Activated T-helper 2 cell treated with anti-CD3 and anti-CD28 coated beads, Interferon-gamma antibody, Interleukin-2, Interleukin-4, amounts not matched to agents 10 μg/mL and 5 μg/mL and 100 μg/mL, durations not matched to agents 14 hours and 24 hours and 36 hours (primary cell): ENCODE measurements at regions not wholly inside any gene's neighbourhood (a gene's known extent, or its start where the extent isn't known, plus 50 kb on each side); places are given as distances from the start of the nearest gene placed in this dataset.
"Not testable (repeated sequence)": the region's sequence is repeated elsewhere in the genome, so short reads cannot be mapped to it uniquely, and the experiment has no call there.

Experiments
- DNase-seq: peaks from one replicate; pipeline ENCODE4 v3.0.0; 2021; ENCODE audit warnings: low spot score
- H3K27ac Mint-ChIP-seq: one replicate; pipeline ENCODE4 v1.8.0; 2021; ENCODE audit warnings: mixed read lengths
- H3K27me3 Mint-ChIP-seq: one replicate; pipeline ENCODE4 v1.8.0; 2021; ENCODE audit warnings: low read depth, mixed read lengths
- H3K36me3 Mint-ChIP-seq: one replicate; pipeline ENCODE4 v1.8.0; 2021; ENCODE audit warnings: low read depth, mixed read lengths
- H3K4me1 Mint-ChIP-seq: one replicate; pipeline ENCODE4 v1.8.0; 2021; ENCODE audit warnings: low read depth, mixed read lengths
- H3K4me3 Mint-ChIP-seq: one replicate; pipeline ENCODE4 v1.8.0; 2021; ENCODE audit warnings: low read depth, mild to moderate bottlenecking, moderate library complexity, mixed read lengths
- H3K9me3 Mint-ChIP-seq: one replicate; pipeline ENCODE4 v1.8.0; 2021; ENCODE audit warnings: mixed read lengths
- intact Hi-C: fragments of 100-400 bp; cut with micrococcal nuclease; formaldehyde crosslinking; loops from one replicate; pipeline ENCODE4 v1.15.1; 2023

GRCh38 chr5:1727571-1727970 lies 72.1 kb downstream of the MRPL36 start:
- Mint-ChIP-seq H3K27ac (no peak overlapping the region), H3K4me1 (no peaks in the 10 kb centered on the region), H3K9me3 (no peaks in the 10 kb centered on the region), H3K27me3 (no peaks in the 10 kb centered on the region), H3K36me3 (no peaks in the 10 kb centered on the region), H3K4me3 (no peak overlapping the region)
- peak; percentile 4 for DNase-seq
- intact Hi-C loops, result no loop called here

DNA sequence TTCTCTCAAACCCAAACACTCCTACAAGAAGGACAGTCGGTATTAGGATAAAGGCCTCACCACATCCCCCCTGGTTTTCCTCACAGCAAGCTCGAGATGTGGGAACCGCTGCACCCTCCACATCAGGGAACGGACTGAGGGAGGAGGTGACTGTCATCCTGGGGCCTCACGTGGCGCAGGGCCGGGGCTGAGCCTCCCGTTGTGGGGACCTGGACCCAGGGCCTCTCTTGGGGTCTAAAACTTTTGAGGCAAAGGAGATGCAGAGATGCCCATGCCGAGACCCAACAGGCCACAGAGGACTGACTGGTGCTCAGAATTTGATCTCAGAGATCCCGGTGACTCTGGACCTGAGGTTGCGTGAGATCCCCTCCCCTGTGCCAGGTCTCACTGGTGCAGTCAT lies 72.7 kb downstream of the MRPL36 start:
- Mint-ChIP-seq H3K36me3 (no peaks in the 10 kb centered on the region), H3K9me3 (no peaks in the 10 kb centered on the region), H3K27me3 (no peaks in the 10 kb centered on the region), H3K4me3 (no peak overlapping the region), H3K27ac (no peak overlapping the region), H3K4me1 (no peaks in the 10 kb centered on the region)
- intact Hi-C loops, result no loop called here
- no peak for DNase-seq

- intact Hi-C loops, result no loop called here
- no peaks in the 10 kb centered on the region for H3K36me3 Mint-ChIP-seq
- no peaks in the 10 kb centered on the region for H3K27me3 Mint-ChIP-seq
- no peaks in the 10 kb centered on the region for H3K9me3 Mint-ChIP-seq
- no peak overlapping the region for H3K27ac Mint-ChIP-seq
- H3K4me1 Mint-ChIP-seq, result no peaks in the 10 kb centered on the region
- peak; percentile 6 for DNase-seq
- H3K4me3 Mint-ChIP-seq, result no peak overlapping the region
Observed at GRCh38 chr5:1726469-1726865, 73.2 kb downstream of the MRPL36 start.

GRCh38 chr5:1725641-1726468 lies 73.8 kb downstream of the MRPL36 start:
- intact Hi-C loops, result no loop called here
- H3K27me3 Mint-ChIP-seq, result no peaks in the 10 kb centered on the region
- no peak overlapping the region for H3K27ac Mint-ChIP-seq
- peak; percentile 7 for DNase-seq
- no peaks in the 10 kb centered on the region for H3K36me3 Mint-ChIP-seq
- H3K4me3 Mint-ChIP-seq, result no peak overlapping the region
- H3K9me3 Mint-ChIP-seq, result no peaks in the 10 kb centered on the region
- H3K4me1 Mint-ChIP-seq, result no peaks in the 10 kb centered on the region

DNA sequence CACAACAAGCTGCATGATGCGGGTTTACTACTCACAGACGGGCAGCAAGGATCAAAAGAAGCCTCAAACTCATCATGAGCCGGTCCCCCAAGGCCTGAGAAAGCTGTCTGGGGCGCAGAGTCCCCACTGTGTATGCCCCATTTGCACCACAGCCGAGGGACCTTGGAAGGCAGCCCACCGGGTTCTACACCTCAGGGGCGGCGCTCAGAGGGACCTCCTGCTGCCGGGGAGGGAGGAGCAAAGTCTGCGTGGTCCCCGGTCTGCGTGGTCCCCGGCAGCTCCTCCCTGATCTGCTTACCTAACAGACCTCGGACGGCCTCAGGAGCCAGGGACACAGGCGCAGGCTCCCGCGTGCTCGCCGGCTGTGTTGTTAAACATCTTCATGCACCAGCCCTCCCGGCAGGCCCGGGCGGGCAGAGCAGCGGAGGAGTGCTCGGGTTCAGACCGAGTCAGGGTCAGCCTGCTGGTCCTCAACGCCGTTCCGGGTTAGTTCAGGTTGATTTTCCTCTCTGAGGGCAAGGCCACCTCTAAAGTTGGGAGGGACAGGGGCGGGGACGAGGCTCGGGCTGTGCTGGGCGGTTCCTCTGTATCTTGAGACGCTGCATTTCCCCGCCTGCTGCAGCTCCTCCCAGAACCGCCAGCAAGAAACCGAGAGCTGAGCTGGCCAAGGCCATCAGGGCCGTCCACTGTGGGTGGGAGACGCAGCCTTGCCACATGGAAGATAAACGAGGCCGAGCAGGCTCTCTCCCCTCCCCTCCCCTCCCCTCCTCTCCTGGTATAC lies 74.6 kb downstream of the MRPL36 start:
- no peak for DNase-seq
- Mint-ChIP-seq H3K27ac (no peak overlapping the region), H3K4me3 (peak overlapping the region; percentile 26)

DNA sequence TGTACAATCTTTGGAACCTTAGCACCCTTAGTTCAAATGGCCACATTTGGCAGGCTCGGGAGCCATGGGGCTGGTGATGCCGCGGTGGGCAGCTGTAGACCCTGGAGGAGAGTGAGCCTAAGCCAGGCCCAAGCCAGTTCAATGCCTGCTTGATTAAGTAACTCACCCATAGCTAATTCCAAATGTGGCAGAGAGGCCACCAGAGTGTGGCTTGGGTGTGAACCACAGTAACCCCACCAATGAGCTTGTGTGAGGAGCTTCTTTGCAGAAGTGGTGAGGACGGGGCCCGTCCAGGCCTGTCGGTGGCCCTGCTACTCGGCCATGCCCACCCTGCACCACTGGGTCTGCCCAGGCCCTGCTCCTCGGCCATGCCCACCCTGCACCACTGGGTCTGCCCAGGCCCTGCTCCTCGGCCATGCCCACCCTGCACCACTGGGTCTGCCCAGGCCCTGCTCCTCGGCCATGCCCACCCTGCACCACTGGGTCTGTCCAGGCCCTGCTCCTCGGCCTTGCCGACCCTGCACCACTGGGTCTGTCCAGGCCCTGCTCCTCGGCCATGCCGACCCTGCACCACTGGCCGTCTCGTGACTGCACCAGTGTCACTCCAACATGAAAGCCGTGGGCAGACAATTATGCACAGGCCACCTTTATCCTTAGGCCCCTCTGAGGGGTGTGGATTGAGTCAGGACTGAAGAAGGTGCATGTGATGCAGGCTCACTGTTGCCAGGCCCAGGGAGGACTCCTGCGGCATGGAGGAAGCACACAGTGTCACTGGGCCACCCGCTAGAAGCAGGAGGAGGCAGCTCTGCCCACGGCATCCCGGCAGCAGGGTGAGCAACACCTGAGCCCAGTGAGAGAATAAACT lies 75.4 kb downstream of the MRPL36 start:
- Mint-ChIP-seq H3K36me3 (no peaks in the 10 kb centered on the region), H3K9me3 (peaks cover 6% of the 10 kb centered on the region), H3K27ac (no peak overlapping the region), H3K4me3 (no peak overlapping the region), H3K27me3 (no peaks in the 10 kb centered on the region), H3K4me1 (no peaks in the 10 kb centered on the region)
- no peak for DNase-seq
- intact Hi-C loops, result no loop called here

More for the DNA sequence above, 74.6 kb downstream of the MRPL36 start:
- H3K4me1 Mint-ChIP-seq, result no peaks in the 10 kb centered on the region
- no peaks in the 10 kb centered on the region for H3K27me3 Mint-ChIP-seq
- intact Hi-C loops, result no loop called here
- no peaks in the 10 kb centered on the region for H3K9me3 Mint-ChIP-seq
- no peaks in the 10 kb centered on the region for H3K36me3 Mint-ChIP-seq

GRCh38 chr5:1723476-1723875 lies 76.2 kb downstream of the MRPL36 start:
- no peak for DNase-seq
- intact Hi-C loops, result no loop called here
- Mint-ChIP-seq H3K4me1 (no peaks in the 10 kb centered on the region), H3K9me3 (peaks cover 13% of the 10 kb centered on the region), H3K4me3 (no peak overlapping the region), H3K27ac (no peak overlapping the region), H3K27me3 (no peaks in the 10 kb centered on the region), H3K36me3 (no peaks in the 10 kb centered on the region)

GRCh38 chr5:1722877-1723276 lies 76.8 kb downstream of the MRPL36 start:
- H3K4me3 Mint-ChIP-seq, result no peak overlapping the region
- no peaks in the 10 kb centered on the region for H3K4me1 Mint-ChIP-seq
- intact Hi-C loops, result no loop called here

DNA sequence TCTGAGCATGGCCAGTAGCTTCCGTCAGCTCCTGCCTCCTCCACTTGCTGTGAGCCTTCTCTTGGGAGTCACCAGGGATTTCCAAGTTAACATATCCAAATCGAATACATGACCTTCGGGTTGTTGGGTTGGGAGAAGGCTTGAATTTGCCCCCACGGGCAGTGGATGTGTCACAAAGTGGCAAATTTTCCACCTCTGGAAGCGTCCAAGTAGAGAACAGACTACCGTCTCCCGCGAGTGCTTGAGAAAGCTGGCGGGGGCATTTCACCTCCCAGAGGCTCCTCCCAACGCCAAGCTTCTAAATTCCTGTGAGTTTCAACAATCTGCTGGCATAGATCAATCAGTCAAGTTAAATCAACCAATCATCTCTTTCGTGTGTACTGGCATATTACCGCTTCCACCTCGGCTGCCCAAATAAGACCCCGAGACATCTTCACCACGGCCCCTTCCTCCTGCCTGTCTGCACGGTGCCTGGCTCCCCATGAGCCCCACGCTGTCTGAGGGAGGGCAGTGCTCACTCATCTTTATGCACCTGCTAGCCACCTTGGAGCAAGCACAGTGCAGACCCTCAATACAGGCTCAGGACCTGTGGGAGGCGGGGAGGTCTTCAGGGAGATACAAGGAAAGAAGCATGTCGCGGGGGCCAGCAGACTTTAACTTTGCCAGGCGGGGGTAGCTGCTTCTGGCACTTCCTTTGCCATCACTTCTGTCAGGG lies 79.1 kb downstream of the MRPL36 start:
- H3K9me3 Mint-ChIP-seq, result peaks cover 18% of the 10 kb centered on the region
- H3K4me1 Mint-ChIP-seq, result no peaks in the 10 kb centered on the region
- H3K27me3 Mint-ChIP-seq, result no peaks in the 10 kb centered on the region
- H3K27ac Mint-ChIP-seq, result no peak overlapping the region
- no peak for DNase-seq
- no peaks in the 10 kb centered on the region for H3K36me3 Mint-ChIP-seq
- no peak overlapping the region for H3K4me3 Mint-ChIP-seq
- intact Hi-C loops, result no loop called here

More at GRCh38 chr5:1722877-1723276, 76.8 kb downstream of the MRPL36 start:
- H3K27ac Mint-ChIP-seq, result no peak overlapping the region
- H3K36me3 Mint-ChIP-seq, result no peaks in the 10 kb centered on the region
- DNase-seq, result no peak
- peaks cover 18% of the 10 kb centered on the region for H3K9me3 Mint-ChIP-seq
- no peaks in the 10 kb centered on the region for H3K27me3 Mint-ChIP-seq

- no peak for DNase-seq
- Mint-ChIP-seq H3K9me3 (peaks cover 18% of the 10 kb centered on the region), H3K4me1 (no peaks in the 10 kb centered on the region), H3K4me3 (no peak overlapping the region), H3K36me3 (no peaks in the 10 kb centered on the region), H3K27me3 (no peaks in the 10 kb centered on the region), H3K27ac (no peak overlapping the region)
- intact Hi-C loops, result no loop called here
Observed at GRCh38 chr5:1719860-1720259, 79.8 kb downstream of the MRPL36 start.

DNA sequence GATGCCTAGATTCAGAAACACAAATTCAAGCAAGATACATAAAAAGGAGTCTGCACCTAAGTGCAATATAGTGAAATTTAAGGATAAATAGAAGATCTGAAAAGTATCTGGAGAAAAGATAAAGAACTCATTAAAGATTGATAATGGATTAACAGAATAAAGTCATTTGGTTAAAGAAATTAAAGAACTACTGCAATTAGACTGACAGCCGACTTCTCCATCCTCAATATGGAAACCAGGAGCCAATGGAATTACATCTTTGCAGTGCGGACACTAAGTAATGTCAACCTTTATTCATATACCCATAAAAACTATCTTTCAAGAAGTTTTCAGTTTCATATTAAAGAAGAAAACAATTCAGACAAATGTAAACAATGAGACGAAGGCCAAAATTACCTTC lies 81.0 kb downstream of the MRPL36 start:
- DNase-seq, result no peak
- intact Hi-C loops, result no loop called here
- Mint-ChIP-seq H3K4me1 (no peaks in the 10 kb centered on the region), H3K4me3 (no peak overlapping the region), H3K36me3 (no peaks in the 10 kb centered on the region), H3K9me3 (peaks cover 18% of the 10 kb centered on the region), H3K27me3 (no peaks in the 10 kb centered on the region), H3K27ac (no peak overlapping the region)

DNA sequence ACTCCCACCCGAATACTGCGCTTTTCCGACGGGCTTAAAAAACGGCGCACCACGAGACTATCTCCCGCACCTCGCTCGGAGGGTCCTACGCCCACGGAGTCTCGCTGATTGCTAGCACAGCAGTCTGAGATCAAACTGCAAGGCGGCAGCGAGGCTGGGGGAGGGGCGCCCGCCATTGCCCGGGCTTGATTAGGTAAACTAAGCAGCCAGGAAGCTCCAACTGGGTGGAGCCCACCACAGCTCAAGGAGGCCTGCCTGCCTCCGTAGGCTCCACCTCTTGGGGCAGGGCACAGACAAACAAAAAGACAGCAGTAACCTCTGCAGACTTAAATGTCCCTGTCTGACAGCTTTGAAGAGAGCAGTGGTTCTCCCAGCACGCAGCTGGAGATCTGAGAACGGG lies 89.5 kb downstream of the MRPL36 start:
- H3K9me3 Mint-ChIP-seq, H3K27ac Mint-ChIP-seq, H3K36me3 Mint-ChIP-seq, intact Hi-C loops, H3K4me1 Mint-ChIP-seq: not testable (repeated sequence)
- H3K4me3 Mint-ChIP-seq, result peak overlapping the region; percentile 41
- peaks cover 12% of the 10 kb centered on the region for H3K27me3 Mint-ChIP-seq
- peak; percentile 34 for DNase-seq
